DOHH2 (cell line): ENCODE measurements at regions not wholly inside any gene's neighbourhood (a gene's known extent, or its start where the extent isn't known, plus 50 kb on each side); places are given as distances from the start of the nearest gene placed in this dataset.

Experiments used
- H3F3A ChIP-seq: fragments of 200-600 bp; sonication (generic), shearing (Covaris generic); 2 replicates; pipeline ENCODE4 v1.6.0; 2016; ENCODE audit warnings: antibody characterized with exemption, mild to moderate bottlenecking; ENCODE audit not compliant: control insufficient read depth, insufficient read depth
- H3K27ac ChIP-seq: fragments of 200-600 bp; sonication (generic); 2 replicates; pipeline ENCODE4 v1.5.1; 2014; ENCODE audit warnings: low read depth, mild to moderate bottlenecking, low read length, moderate library complexity
- H3K27me3 ChIP-seq: fragments of 200-600 bp; sonication (generic); 2 replicates; pipeline ENCODE4 v1.6.1; 2014; ENCODE audit warnings: mild to moderate bottlenecking, low read length, mixed read lengths; ENCODE audit not compliant: control insufficient read depth
- H3K36me3 ChIP-seq: fragments of 200-600 bp; sonication (generic); 2 replicates; pipeline ENCODE4 v1.6.1; 2014; ENCODE audit warnings: mild to moderate bottlenecking, low read length, moderate library complexity, mixed read lengths; ENCODE audit not compliant: control insufficient read depth
- H3K4me1 ChIP-seq: fragments of 200-600 bp; sonication (generic); 2 replicates; pipeline ENCODE4 v1.6.1; 2014; ENCODE audit warnings: mild to moderate bottlenecking, low read length, mixed read lengths; ENCODE audit not compliant: control insufficient read depth
- H3K4me2 ChIP-seq: fragments of 200-600 bp; sonication (generic); 2 replicates; pipeline ENCODE4 v1.6.0; 2014; ENCODE audit warnings: mild to moderate bottlenecking, low read length, moderate library complexity
- H3K4me3 ChIP-seq: fragments of 200-600 bp; sonication (generic); 2 replicates; pipeline ENCODE4 v1.5.1; 2014; ENCODE audit warnings: mild to moderate bottlenecking, low read length, mixed read lengths
- H3K79me2 ChIP-seq: fragments of 200-600 bp; sonication (generic); 2 replicates; pipeline ENCODE4 v1.6.1; 2014; ENCODE audit warnings: mild to moderate bottlenecking, low read length, mixed read lengths; ENCODE audit not compliant: control insufficient read depth
- H3K9me2 ChIP-seq: fragments of 200-600 bp; sonication (generic); replicated peaks from 2 replicates; pipeline ENCODE4 v1.6.1; 2014; ENCODE audit warnings: mild to moderate bottlenecking, low read length, mixed read lengths; ENCODE audit not compliant: control insufficient read depth
- H3K9me3 ChIP-seq: fragments of 200-600 bp; sonication (generic); 2 replicates; pipeline ENCODE4 v1.6.1; 2014; ENCODE audit warnings: antibody characterized with exemption, low read length, mixed read lengths; ENCODE audit not compliant: control insufficient read depth, insufficient read depth
- H4K20me1 ChIP-seq: fragments of 200-600 bp; sonication (generic); 2 replicates; pipeline ENCODE4 v1.6.0; 2014; ENCODE audit warnings: low read depth, mild to moderate bottlenecking, antibody characterized with exemption, low read length, moderate library complexity; ENCODE audit not compliant: control insufficient read depth, insufficient read depth
- EZH2phosphoT487 ChIP-seq: fragments of 200-600 bp; sonication (generic); IDR thresholded peaks from 2 replicates; pipeline ENCODE4 v1.6.1; 2017; ENCODE audit warnings: borderline replicate concordance, mild to moderate bottlenecking, antibody characterized with exemption, low read length, moderate library complexity, mixed read lengths
- TF ChIP-seq, protein P1 (sequence below): fragments of 200-600 bp; sonication (generic); IDR thresholded peaks from one replicate; pipeline ENCODE4 v1.5.1; 2014; ENCODE audit warnings: antibody characterized with exemption, mild to moderate bottlenecking, low read depth, low read length; ENCODE audit not compliant: poor library complexity, severe bottlenecking

DNA sequence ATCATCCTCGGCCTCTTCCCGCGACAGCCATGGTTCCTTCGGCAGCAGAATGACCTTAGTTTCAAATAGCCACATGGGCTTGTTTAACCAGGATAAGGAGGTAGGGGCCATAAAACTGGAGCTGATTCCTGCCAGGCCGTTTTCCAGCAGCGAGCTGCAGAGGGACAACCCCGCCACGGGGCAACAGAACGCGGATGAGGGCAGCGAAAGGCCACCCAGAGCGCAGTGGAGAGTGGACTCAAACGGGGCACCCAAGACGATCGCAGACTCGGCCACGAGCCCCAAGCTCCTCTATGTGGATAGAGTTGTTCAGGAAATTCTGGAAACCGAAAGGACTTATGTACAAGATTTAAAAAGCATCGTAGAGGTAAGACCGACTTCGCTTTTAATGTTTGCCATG, 131.8 kb upstream of the MTHFD1L start:
- TF ChIP-seq, protein P1, sequence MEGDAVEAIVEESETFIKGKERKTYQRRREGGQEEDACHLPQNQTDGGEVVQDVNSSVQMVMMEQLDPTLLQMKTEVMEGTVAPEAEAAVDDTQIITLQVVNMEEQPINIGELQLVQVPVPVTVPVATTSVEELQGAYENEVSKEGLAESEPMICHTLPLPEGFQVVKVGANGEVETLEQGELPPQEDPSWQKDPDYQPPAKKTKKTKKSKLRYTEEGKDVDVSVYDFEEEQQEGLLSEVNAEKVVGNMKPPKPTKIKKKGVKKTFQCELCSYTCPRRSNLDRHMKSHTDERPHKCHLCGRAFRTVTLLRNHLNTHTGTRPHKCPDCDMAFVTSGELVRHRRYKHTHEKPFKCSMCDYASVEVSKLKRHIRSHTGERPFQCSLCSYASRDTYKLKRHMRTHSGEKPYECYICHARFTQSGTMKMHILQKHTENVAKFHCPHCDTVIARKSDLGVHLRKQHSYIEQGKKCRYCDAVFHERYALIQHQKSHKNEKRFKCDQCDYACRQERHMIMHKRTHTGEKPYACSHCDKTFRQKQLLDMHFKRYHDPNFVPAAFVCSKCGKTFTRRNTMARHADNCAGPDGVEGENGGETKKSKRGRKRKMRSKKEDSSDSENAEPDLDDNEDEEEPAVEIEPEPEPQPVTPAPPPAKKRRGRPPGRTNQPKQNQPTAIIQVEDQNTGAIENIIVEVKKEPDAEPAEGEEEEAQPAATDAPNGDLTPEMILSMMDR, result no peak
- no peak for TF ChIP-seq EZH2phosphoT487
- peaks cover 38% of the 10 kb centered on the region for H3K36me3 ChIP-seq
- H3K4me1 ChIP-seq, result peaks cover 47% of the 10 kb centered on the region
- peaks cover 6% of the 10 kb centered on the region; the same call in 1 of the 2 replicates for H3F3A ChIP-seq
- H3K27me3 ChIP-seq, result no peaks in the 10 kb centered on the region
- H3K27ac ChIP-seq, result no peak overlapping the region
- H3K4me2 ChIP-seq, result no peak overlapping the region
- H3K9me3 ChIP-seq, result no peaks in the 10 kb centered on the region
- no peaks in the 10 kb centered on the region for H3K9me2 ChIP-seq
- H3K4me3 ChIP-seq, result no peak overlapping the region
- H4K20me1 ChIP-seq, result no peaks in the 10 kb centered on the region
- peaks cover 81% of the 10 kb centered on the region for H3K79me2 ChIP-seq

DNA sequence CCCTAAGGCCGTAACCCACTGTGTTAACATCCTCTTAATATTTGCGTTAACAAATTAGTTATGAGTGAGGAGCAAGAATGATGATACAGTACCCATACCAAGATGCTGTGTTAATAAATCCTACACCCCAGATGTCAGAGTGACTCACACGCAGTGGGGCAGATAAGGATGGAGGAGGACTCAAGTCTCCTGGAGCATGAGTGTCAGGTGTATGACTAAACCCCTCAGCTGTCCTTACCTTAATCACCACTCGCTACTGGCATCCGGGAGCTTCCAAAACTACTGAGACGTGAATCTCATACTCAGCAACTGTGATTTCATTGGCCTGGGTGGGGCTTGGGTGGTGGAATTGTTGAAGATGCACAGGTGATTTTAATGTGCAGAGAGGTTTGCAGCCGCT, 131.3 kb upstream of the MTHFD1L start:
- Histone ChIP-seq H3K9me3 (no peaks in the 10 kb centered on the region), H4K20me1 (no peaks in the 10 kb centered on the region), H3K4me3 (no peak overlapping the region), H3K9me2 (no peaks in the 10 kb centered on the region), H3K27ac (no peak overlapping the region), H3F3A (peaks cover 6% of the 10 kb centered on the region; the same call in 1 of the 2 replicates), H3K27me3 (no peaks in the 10 kb centered on the region), H3K79me2 (peaks cover 82% of the 10 kb centered on the region), H3K36me3 (peaks cover 38% of the 10 kb centered on the region), H3K4me2 (no peak overlapping the region), H3K4me1 (peaks cover 43% of the 10 kb centered on the region)
- TF ChIP-seq, protein P1, result no peak
- no peak for TF ChIP-seq EZH2phosphoT487

DNA sequence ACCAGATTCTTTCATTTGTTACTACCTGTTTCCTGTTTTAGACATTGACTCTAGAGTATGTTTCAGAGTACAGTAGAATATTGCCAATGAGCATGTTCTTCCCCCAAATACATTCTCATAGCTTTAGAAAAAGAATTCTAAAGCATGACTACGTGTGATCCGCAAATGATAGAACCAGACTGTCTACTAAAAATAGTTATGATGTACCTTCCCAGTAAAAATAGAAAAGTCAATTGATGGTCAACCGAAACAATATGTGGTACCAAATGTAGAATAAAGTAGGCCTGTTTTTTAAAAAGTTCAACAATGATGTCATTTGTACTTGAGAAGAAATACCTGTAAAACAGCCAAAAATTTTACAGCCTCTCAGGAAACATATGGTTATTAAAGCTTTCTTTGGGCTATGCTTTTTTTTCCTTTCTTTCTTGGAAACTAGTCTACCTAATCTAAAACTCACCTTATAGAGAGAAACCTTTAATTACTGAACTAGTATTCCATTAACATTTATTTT, 130.1 kb upstream of the MTHFD1L start:
- no peaks in the 10 kb centered on the region for H3K9me3 ChIP-seq
- H3K9me2 ChIP-seq, result no peaks in the 10 kb centered on the region
- no peaks in the 10 kb centered on the region for H3K27me3 ChIP-seq
- H3K27ac ChIP-seq, result no peak overlapping the region
- H3F3A ChIP-seq, result peaks cover 6% of the 10 kb centered on the region; the same call in 1 of the 2 replicates
- no peak overlapping the region for H3K4me2 ChIP-seq
- TF ChIP-seq, protein P1, result no peak
- no peak for TF ChIP-seq EZH2phosphoT487
- peaks cover 38% of the 10 kb centered on the region for H3K36me3 ChIP-seq
- no peaks in the 10 kb centered on the region for H4K20me1 ChIP-seq
- H3K4me3 ChIP-seq, result no peak overlapping the region
- peaks cover 85% of the 10 kb centered on the region for H3K79me2 ChIP-seq
- peaks cover 37% of the 10 kb centered on the region for H3K4me1 ChIP-seq
